H1 (cell line): ENCODE measurements at regions not wholly inside any gene's neighbourhood (a gene's known extent, or its start where the extent isn't known, plus 50 kb on each side); places are given as distances from the start of the nearest gene placed in this dataset.

ENCODE experiments used
- CTCF ChIA-PET: fragments of 300-600 bp; sonication (Branson Sonifier 250); formaldehyde crosslinking; loops from one replicate; lab custom pipeline; 2021; ENCODE audit not compliant: partially characterized antibody; lab: Charles Lee
- POLR2A ChIA-PET: fragments of 300-600 bp; sonication (Branson Sonifier 250); formaldehyde crosslinking; loops from one replicate; lab custom pipeline; 2021; ENCODE audit warnings: inconsistent platforms; ENCODE audit not compliant: partially characterized antibody; lab: Charles Lee
- DNase-seq, 2 experiments: peaks; one replicate each; pipeline versions ENCODE4 v3.0.0 to v3.0.0-alpha.2; 2010 to 2022; ENCODE audit warnings: low spot score in 2 of 2, low read depth in 1 of 2, mixed read lengths in 1 of 2
- FAIRE-seq: peaks from 2 replicates; lab custom pipeline; 2011; peaks lifted over from hg19 to GRCh38; lab: Jason Lieb, UNC
- H2AFZ ChIP-seq: 2 replicates; pipeline ENCODE4 v1.8.1; 2012; ENCODE audit warnings: low read length, inconsistent platforms
- H2AK5ac ChIP-seq: 2 replicates; pipeline ENCODE4 v1.6.1; 2013; ENCODE audit warnings: low read depth, low read length
- H2BK120ac ChIP-seq: replicated peaks from 2 replicates; pipeline ENCODE3; 2013; ENCODE audit warnings: low read depth, low read length, inconsistent platforms
- H2BK12ac ChIP-seq: 2 replicates; pipeline ENCODE4 v1.6.1; 2013; ENCODE audit warnings: low read depth, low read length
- H2BK15ac ChIP-seq: 2 replicates; pipeline ENCODE4 v1.6.1; 2013; ENCODE audit warnings: low read length
- H2BK20ac ChIP-seq: 2 replicates; pipeline ENCODE4 v1.6.1; 2013; ENCODE audit warnings: low read length
- H2BK5ac ChIP-seq: 2 replicates; pipeline ENCODE4 v1.6.1; 2013; ENCODE audit warnings: low read depth, low read length
- H3K14ac ChIP-seq: 2 replicates; pipeline ENCODE4 v1.6.1; 2013; ENCODE audit warnings: inconsistent platforms; ENCODE audit not compliant: insufficient read length
- H3K18ac ChIP-seq: 2 replicates; pipeline ENCODE4 v1.6.1; 2013; ENCODE audit warnings: low read length; ENCODE audit errors: extremely low read depth
- H3K23ac ChIP-seq: 2 replicates; pipeline ENCODE4 v1.6.1; 2013; ENCODE audit warnings: inconsistent platforms; ENCODE audit not compliant: insufficient read length
- H3K23me2 ChIP-seq: 2 replicates; pipeline ENCODE4 v1.6.1; 2013; ENCODE audit warnings: low read depth, low read length
- H3K27ac ChIP-seq: 2 replicates; pipeline ENCODE4 v1.6.1; 2011; ENCODE audit warnings: low read depth, low read length, inconsistent platforms
- H3K27me3 ChIP-seq, 4 experiments: replicated peaks in 1 of 4; 1 replicate in 1 of 4; 2 replicates in 3 of 4; pipeline versions ENCODE4 v1.6.1 to v1.8.1; 2011 to 2013; ENCODE audit warnings: low read length in 3 of 4, mild to moderate bottlenecking in 3 of 4, inconsistent platforms in 2 of 4, mixed read lengths in 2 of 4, moderate library complexity in 1 of 4; ENCODE audit not compliant: control insufficient read depth in 3 of 4, insufficient read depth in 3 of 4; ENCODE audit errors: extremely low read depth in 1 of 4
- H3K36me3 ChIP-seq, 4 experiments: 2 replicates each; pipeline versions ENCODE4 v1.6.1 to v1.8.1; 2011 to 2013; ENCODE audit warnings: mild to moderate bottlenecking in 4 of 4, low read length in 3 of 4, moderate library complexity in 2 of 4, control low read depth in 1 of 4, inconsistent platforms in 1 of 4; ENCODE audit not compliant: insufficient read depth in 4 of 4, control insufficient read depth in 2 of 4
- H3K4ac ChIP-seq: replicated peaks from 2 replicates; pipeline ENCODE3; 2013; ENCODE audit warnings: low read length, low read depth, mixed read lengths, inconsistent platforms; ENCODE audit not compliant: insufficient read length
- H3K4me1 ChIP-seq, 4 experiments: replicated peaks in 1 of 4; 1 replicate in 1 of 4; 2 replicates in 3 of 4; pipeline versions ENCODE4 v1.6.1 to v1.8.1; 2011 to 2013; ENCODE audit warnings: low read length in 3 of 4, inconsistent platforms in 2 of 4, mixed read lengths in 1 of 4; ENCODE audit not compliant: insufficient read depth in 4 of 4, control insufficient read depth in 3 of 4
- H3K4me2 ChIP-seq, 2 experiments: 2 replicates each; pipeline versions ENCODE4 v1.6.1 to v1.8.1; 2011 to 2013; ENCODE audit warnings: low read depth in 2 of 2, low read length in 2 of 2, control low read depth in 1 of 2, inconsistent platforms in 1 of 2, mild to moderate bottlenecking in 1 of 2; ENCODE audit not compliant: insufficient read depth in 1 of 2
- H3K4me3 ChIP-seq, 4 experiments: fragments of 200-600, 300-600 bp in 1 of 4; sonication (generic), shearing (Covaris generic), sonication (Bioruptor Twin) in 1 of 4; 2 replicates each; pipeline versions ENCODE4 v1.5.1 to v1.8.1; 2011 to 2016; ENCODE audit warnings: low read length in 4 of 4, low read depth in 3 of 4, control low read depth in 2 of 4, inconsistent platforms in 2 of 4, mild to moderate bottlenecking in 2 of 4, mixed read lengths in 1 of 4, moderate library complexity in 1 of 4; ENCODE audit not compliant: insufficient read depth in 2 of 4; ENCODE audit errors: extremely low read depth in 1 of 4
- H3K56ac ChIP-seq: replicated peaks from 2 replicates; pipeline ENCODE3; 2013; ENCODE audit warnings: low read depth, mild to moderate bottlenecking, mixed read lengths, low read length, inconsistent platforms; ENCODE audit not compliant: insufficient read length
- H3K79me1 ChIP-seq: 2 replicates; pipeline ENCODE4 v1.6.1; 2013; ENCODE audit warnings: low read depth, low read length, control low read depth
- H3K79me2 ChIP-seq, 2 experiments: 2 replicates each; pipeline versions ENCODE4 v1.6.1 to v1.8.1; 2012 to 2013; ENCODE audit warnings: low read length in 2 of 2, mild to moderate bottlenecking in 2 of 2, inconsistent platforms in 1 of 2; ENCODE audit not compliant: insufficient read depth in 2 of 2, control insufficient read depth in 1 of 2
- H3K9ac ChIP-seq, 4 experiments: replicated peaks in 1 of 4; 1 replicate in 1 of 4; 2 replicates in 3 of 4; pipeline versions ENCODE4 v1.6.1 to v1.8.1; 2011 to 2013; ENCODE audit warnings: low read depth in 3 of 4, low read length in 3 of 4, control low read depth in 2 of 4, mild to moderate bottlenecking in 2 of 4, moderate library complexity in 2 of 4, inconsistent platforms in 1 of 4; ENCODE audit errors: extremely low read depth in 1 of 4
- H3K9me3 ChIP-seq, 2 experiments: 2 replicates each; pipeline versions ENCODE4 v1.6.1 to v1.8.1; 2012 to 2013; ENCODE audit warnings: mild to moderate bottlenecking in 2 of 2, moderate library complexity in 2 of 2, control low read depth in 1 of 2, inconsistent platforms in 1 of 2, low read depth in 1 of 2, low read length in 1 of 2, mixed read lengths in 1 of 2; ENCODE audit not compliant: insufficient read depth in 2 of 2
- H4K20me1 ChIP-seq, 2 experiments: replicated peaks in 1 of 2; 2 replicates each; pipeline versions ENCODE3 to v1.8.1; 2011 to 2013; ENCODE audit warnings: inconsistent platforms in 2 of 2, low read length in 2 of 2, mild to moderate bottlenecking in 1 of 2; ENCODE audit not compliant: insufficient read depth in 2 of 2, control insufficient read depth in 1 of 2
- H4K5ac ChIP-seq: 2 replicates; pipeline ENCODE4 v1.6.1; 2013; ENCODE audit warnings: low read length, low read depth, mixed read lengths, inconsistent platforms; ENCODE audit not compliant: insufficient read length
- H4K8ac ChIP-seq: 2 replicates; pipeline ENCODE4 v1.8.0; 2013; ENCODE audit warnings: mild to moderate bottlenecking, moderate library complexity, low read length, inconsistent platforms; ENCODE audit not compliant: insufficient read depth; ENCODE audit errors: extremely low read depth
- H4K91ac ChIP-seq: replicated peaks from 2 replicates; pipeline ENCODE3; 2013; ENCODE audit warnings: low read length, mixed read lengths, inconsistent platforms; ENCODE audit not compliant: insufficient read length
- BACH1 ChIP-seq: IDR thresholded peaks from 2 replicates; pipeline ENCODE4 v1.6.1; 2012; ENCODE audit warnings: low read length, improper control_type of control experiment
- BRCA1 ChIP-seq: IDR thresholded peaks from 2 replicates; pipeline ENCODE4 v1.6.1; 2012; ENCODE audit warnings: low read depth, low read length, improper control_type of control experiment
- CTCF ChIP-seq, 3 experiments: IDR thresholded peaks; 1 replicate in 2 of 3; 2 replicates in 1 of 3; pipeline versions ENCODE4 v1.5.1 to v1.6.1; 2011; ENCODE audit warnings: low read length in 3 of 3, mild to moderate bottlenecking in 3 of 3, inconsistent platforms in 2 of 3, low read depth in 1 of 3, moderate library complexity in 1 of 3; ENCODE audit not compliant: insufficient read depth in 1 of 3; ENCODE audit errors: control extremely low read depth in 1 of 3
- JUN ChIP-seq: IDR thresholded peaks from 2 replicates; pipeline ENCODE4 v1.6.1; 2011; ENCODE audit warnings: low read depth, mild to moderate bottlenecking, improper control_type of control experiment, low read length
- KDM4A ChIP-seq: IDR thresholded peaks from one replicate; pipeline ENCODE4 v1.7.1; 2012; ENCODE audit warnings: low read depth, mild to moderate bottlenecking, moderate library complexity, low read length, inconsistent platforms; ENCODE audit not compliant: severe bottlenecking
- KDM5A ChIP-seq: fragments of 200-600 bp; IDR thresholded peaks from 2 replicates; pipeline ENCODE4 v1.7.1; 2012; ENCODE audit warnings: mild to moderate bottlenecking, low read length, inconsistent platforms, mixed read lengths
- MAX ChIP-seq: IDR thresholded peaks from 2 replicates; pipeline ENCODE4 v1.6.1; 2012; ENCODE audit warnings: inconsistent platforms
- NANOG ChIP-seq: IDR thresholded peaks from 2 replicates; pipeline ENCODE4 v1.6.1; 2011; ENCODE audit warnings: low read length, low read depth, mild to moderate bottlenecking, inconsistent platforms; ENCODE audit not compliant: insufficient read depth, poor library complexity, severe bottlenecking
- PHF8 ChIP-seq: fragments of 200-600 bp; sonication (generic); conservative IDR thresholded peaks from 2 replicates; pipeline ENCODE4 v1.7.1; 2012; ENCODE audit warnings: low read depth, mild to moderate bottlenecking, inconsistent platforms, low read length, moderate library complexity
- RAD21 ChIP-seq, 2 experiments: IDR thresholded peaks in 1 of 2; conservative IDR thresholded peaks in 1 of 2; 2 replicates each; pipeline ENCODE4 v1.6.1; 2011; ENCODE audit warnings: low read depth in 2 of 2, low read length in 2 of 2, improper control_type of control experiment in 1 of 2, inconsistent platforms in 1 of 2, mild to moderate bottlenecking in 1 of 2, moderate library complexity in 1 of 2
- SIRT6 ChIP-seq: IDR thresholded peaks from one replicate; pipeline ENCODE4 v1.7.1; 2012; ENCODE audit warnings: low read length, inconsistent platforms
- TEAD4 ChIP-seq: IDR thresholded peaks from 2 replicates; pipeline ENCODE4 v1.6.1; 2012; ENCODE audit warnings: low read depth, low read length, inconsistent platforms, mixed read lengths
- WGBS, 2 experiments: shearing (Covaris generic) in 1 of 2; methylation state at CpG; one replicate each; pipeline versions ENCODE4 v1.1.6 to v1.1.7; 2013 to 2015; ENCODE audit warnings: low lambda C conversion rate in 2 of 2, mixed read lengths in 2 of 2, inconsistent platforms in 1 of 2, low coverage in 1 of 2, missing lambda C conversion rate in 1 of 2; ENCODE audit not compliant: insufficient replicate concordance in 2 of 2, insufficient coverage in 1 of 2, insufficient read length in 1 of 2; ENCODE audit errors: extremely low coverage in 1 of 2, missing lambda C conversion rate in 1 of 2; 5-methylcytosine and 5-hydroxymethylcytosine counted together

GRCh38 chr13:70619936-70620335 lies 511.7 kb upstream of the KLHL1 start:
- CTCF ChIA-PET, result interaction anchor here (0.8 to 1.0 kb wide), 2 partner anchors 9 to 344 kb away, joined by 3 read pairs; no protein-coding TSS in a partner anchor
- Histone ChIP-seq H3K36me3 (no peaks in the 10 kb centered on the region), H2BK12ac (no peak overlapping the region), H4K20me1 (no peaks in the 10 kb centered on the region), H2BK20ac (no peak overlapping the region), H3K18ac (no peak overlapping the region), H2AK5ac (no peak overlapping the region), H3K4me2 (no peak overlapping the region), H3K4me1 (no peaks in the 10 kb centered on the region), H3K4me3 (no peak overlapping the region), H4K8ac (no peak overlapping the region), H2AFZ (no peak overlapping the region), H3K79me2 (no peaks in the 10 kb centered on the region), H3K27me3 (no peaks in the 10 kb centered on the region), H2BK15ac (no peak overlapping the region), H3K56ac (no peak overlapping the region), H3K27ac (no peak overlapping the region), H3K79me1 (no peaks in the 10 kb centered on the region), H3K14ac (no peak overlapping the region), H2BK120ac (no peak overlapping the region), H2BK5ac (no peak overlapping the region), H3K23me2 (no peaks in the 10 kb centered on the region), H3K9me3 (no peaks in the 10 kb centered on the region), H3K4ac (no peak overlapping the region), H4K5ac (no peak overlapping the region), H3K9ac (no peak overlapping the region), H4K91ac (no peak overlapping the region), H3K23ac (no peak overlapping the region)
- no peak for FAIRE-seq
- WGBS, 2 experiments, result 91 to 100% methylated on average over 1 to 2 of the region's 2 CpGs
- POLR2A ChIA-PET, result no interaction called here
- DNase-seq, result no peak
- TF ChIP-seq TEAD4 (no peak), MAX (no peak), PHF8 (no peak), CTCF (IDR thresholded peaks at IDR 0.05; ENCODE audit: control extremely low read depth in 1 of 3, insufficient read depth in 1 of 3, low read depth in 1 of 3, low read length in 3 of 3) (no peak), BRCA1 (no peak), RAD21 (IDR thresholded peaks at IDR 0.05 in 1 of 2, conservative IDR thresholded peaks at IDR 0.05 in 1 of 2; ENCODE audit: low read depth in 2 of 2, low read length in 2 of 2) (no peak), KDM5A (no peak), BACH1 (no peak), JUN (no peak), KDM4A (no peak), SIRT6 (no peak), NANOG (no peak)
